ENCODE measurements at regions not wholly inside any gene's neighbourhood (a gene's known extent, or its start where the extent isn't known, plus 50 kb on each side); places are given as distances from the start of the nearest gene placed in this dataset.

DNA sequence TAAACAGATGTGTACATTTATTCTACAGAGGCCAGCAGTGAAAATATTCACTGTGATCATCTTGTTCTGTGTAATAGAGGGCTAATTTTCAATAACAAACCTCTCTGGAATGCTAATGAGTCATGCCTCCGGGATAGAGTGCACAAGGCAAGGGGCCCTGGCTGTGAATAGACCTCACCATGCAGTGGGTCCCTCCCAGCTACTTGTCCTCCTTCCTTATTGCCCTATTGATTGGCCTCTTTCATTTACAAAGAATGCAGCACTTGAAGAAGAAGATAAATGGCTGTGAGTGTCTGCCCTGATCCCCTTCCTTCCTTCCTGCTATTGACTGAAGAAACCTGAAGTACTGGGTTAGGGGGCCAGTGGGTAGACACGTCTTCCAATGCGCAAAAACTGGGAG is 436.3 kb downstream of the WDR72 start:
- in situ Hi-C loops (cut with HindIII; ENCODE audit: low pct_unique_long_range_greater_than_20kb, low sequenced_read_pairs): no loop called here

DNA sequence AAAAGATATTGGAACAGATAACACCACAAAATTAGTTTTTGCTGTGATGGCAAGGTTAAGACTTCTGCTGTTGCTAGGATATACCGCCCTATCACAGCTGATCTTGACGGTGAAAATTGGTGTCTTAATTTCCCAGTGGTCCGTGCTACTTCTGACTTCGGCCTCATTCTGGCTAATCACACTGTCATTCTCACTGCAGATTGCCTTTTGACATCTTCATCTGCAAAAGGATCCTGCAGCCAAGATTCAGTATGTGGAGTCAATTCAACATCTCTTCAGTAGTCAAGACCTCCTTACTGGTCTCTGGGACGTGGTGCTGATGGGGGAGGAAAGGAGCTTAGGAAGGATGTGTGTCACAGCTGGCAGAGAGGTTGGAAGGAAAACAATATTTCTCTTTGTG is 438.6 kb downstream of the WDR72 start:
- in situ Hi-C loops (cut with HindIII; ENCODE audit: low pct_unique_long_range_greater_than_20kb, low sequenced_read_pairs): no loop called here

More for the DNA sequence above, 436.3 kb downstream of the WDR72 start:
- no peak for DNase-seq (ENCODE audit: low read depth)

DNA sequence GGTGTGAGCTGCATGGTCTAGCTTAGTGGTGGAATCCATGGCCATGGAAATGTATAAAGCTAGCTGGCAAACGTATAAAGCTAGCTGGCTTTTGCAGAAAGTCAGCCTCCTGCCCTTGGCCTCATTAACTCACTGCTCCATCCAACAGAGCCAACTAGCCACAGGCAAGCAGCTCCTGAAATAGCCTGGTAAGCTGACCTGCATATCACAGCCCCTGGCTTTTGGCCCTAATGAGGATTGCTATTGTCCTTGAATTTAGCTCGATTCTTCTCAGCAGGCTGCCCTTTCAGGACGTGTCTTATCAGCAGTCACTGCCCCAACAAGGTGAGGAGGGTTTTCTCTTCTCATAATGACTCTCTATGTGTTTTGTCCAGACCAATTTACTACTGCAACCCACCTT is 446.8 kb downstream of the WDR72 start:
- no peak for DNase-seq (ENCODE audit: low read depth)
- in situ Hi-C loops (cut with HindIII; ENCODE audit: low pct_unique_long_range_greater_than_20kb, low sequenced_read_pairs): no loop called here

More for the DNA sequence above, 438.6 kb downstream of the WDR72 start:
- DNase-seq (ENCODE audit: low read depth): no peak

DNA sequence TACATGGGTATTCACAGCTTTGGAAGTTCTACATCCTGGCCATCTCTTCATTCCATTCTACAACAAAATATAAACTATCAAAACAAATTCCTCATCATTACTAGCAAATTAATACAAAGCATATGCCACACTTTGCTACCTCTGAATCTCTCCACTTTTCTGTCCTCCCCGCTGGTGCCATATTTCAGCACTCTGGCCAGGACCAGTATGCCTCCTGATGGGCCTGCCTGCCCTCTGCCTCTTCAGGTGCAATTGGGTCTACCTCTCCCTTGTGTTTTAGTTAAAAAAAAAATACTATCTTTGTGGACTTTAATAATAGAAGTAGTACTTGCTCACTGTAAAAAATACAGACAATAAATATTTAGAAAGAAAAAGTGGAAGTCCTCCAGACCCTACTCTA is 448.8 kb downstream of the WDR72 start:
- in situ Hi-C loops (cut with HindIII; ENCODE audit: low pct_unique_long_range_greater_than_20kb, low sequenced_read_pairs): no loop called here

DNA sequence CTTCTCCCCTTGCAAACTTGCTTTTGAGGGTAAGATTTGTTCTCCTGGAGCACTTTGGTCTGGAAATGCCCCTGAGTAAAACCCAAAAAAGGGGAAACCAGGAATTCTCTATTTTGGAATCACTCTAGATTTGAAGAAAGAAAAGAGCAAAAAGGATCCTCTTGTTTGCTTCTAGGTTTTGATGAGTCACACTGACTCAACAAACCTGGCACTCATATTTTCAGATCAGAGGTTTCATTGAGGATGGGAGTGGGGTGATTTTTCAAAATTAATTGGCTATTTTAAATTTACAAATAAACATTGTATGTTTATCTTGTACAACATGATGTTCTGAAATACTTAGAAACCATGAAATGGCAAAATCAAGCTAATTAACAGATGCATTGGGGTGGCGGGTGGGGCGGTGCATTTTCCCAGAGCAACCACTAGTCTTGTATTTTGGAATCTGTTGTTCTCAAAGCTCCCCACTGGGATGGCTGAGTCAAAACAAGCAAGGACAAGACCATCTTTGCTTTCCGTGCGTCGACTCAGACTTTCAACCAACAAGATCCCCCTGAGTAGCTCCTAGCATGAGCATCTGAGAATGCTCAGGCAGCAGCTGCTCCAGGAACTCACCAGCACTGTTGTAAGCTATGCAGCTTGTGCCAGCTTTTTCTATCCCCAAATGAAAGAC is 451.4 kb downstream of the WDR72 start:
- in situ Hi-C loops (cut with HindIII; ENCODE audit: low pct_unique_long_range_greater_than_20kb, low sequenced_read_pairs): no loop called here
- no peak for DNase-seq (ENCODE audit: low read depth)

More for the DNA sequence above, 448.8 kb downstream of the WDR72 start:
- DNase-seq (ENCODE audit: low read depth): no peak

DNA sequence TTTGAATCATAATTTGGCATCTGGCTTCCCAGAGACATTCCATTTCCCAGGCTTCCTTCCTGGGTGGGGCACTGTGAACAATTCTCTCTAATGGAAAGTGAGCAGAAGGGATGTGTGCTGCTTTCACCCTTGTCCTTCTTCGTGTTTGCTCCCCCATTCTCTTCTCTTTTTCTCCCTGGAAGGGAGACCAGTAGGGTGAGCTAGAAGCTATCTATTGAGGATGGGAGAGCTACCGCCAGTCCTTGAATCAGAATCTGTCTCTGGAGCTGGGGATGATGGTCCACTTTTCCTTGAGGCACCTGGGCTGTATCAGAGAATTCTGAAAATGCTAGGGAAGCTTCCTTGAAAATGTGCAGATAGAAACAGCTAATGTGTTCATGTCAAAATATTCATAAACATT is 453.9 kb downstream of the WDR72 start:
- DNase-seq (ENCODE audit: low read depth): no peak
- in situ Hi-C loops (cut with HindIII; ENCODE audit: low pct_unique_long_range_greater_than_20kb, low sequenced_read_pairs): no loop called here

DNA sequence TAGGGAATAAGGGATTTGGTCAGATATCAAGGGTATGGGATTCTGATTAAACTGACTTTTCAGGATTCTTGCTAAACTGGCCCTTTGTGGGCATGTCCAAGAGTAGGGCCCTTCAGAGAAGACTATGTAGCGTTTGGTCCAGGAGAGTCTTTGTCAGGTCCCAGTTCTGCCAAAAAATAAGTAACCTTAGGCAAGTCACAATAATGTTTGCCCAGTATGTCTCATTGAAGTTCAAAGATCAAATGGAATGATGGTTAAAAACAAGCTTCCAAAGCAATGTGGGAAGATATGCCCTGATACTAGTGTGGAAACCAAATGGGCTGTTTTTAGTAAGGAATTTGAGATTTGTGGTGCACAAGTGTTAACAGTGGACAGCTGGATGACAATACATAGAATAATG is 454.4 kb downstream of the WDR72 start:
- in situ Hi-C loops (cut with HindIII; ENCODE audit: low pct_unique_long_range_greater_than_20kb, low sequenced_read_pairs): no loop called here

DNA sequence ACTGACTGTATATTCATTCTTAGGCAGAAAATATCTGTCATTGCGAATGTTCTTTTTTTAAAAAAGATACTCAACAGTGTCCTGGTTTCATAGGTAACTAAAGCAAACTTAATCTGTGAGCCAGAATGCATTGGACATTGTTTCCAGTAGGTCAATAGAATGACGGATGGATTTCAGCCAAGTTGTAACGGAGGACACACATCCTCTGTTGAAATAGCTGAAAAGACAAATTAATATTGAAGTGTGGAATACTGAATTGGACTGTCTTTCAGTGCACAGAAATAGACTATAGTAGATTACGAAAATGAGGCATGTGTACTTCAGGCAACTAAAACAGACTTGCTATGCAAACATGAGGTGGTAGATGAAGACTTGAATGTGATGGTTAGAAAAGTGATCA is 461.6 kb downstream of the WDR72 start:
- in situ Hi-C loops (cut with HindIII; ENCODE audit: low pct_unique_long_range_greater_than_20kb, low sequenced_read_pairs): no loop called here
- DNase-seq (ENCODE audit: low read depth): no peak

More for the DNA sequence above, 454.4 kb downstream of the WDR72 start:
- no peak for DNase-seq (ENCODE audit: low read depth)

DNA sequence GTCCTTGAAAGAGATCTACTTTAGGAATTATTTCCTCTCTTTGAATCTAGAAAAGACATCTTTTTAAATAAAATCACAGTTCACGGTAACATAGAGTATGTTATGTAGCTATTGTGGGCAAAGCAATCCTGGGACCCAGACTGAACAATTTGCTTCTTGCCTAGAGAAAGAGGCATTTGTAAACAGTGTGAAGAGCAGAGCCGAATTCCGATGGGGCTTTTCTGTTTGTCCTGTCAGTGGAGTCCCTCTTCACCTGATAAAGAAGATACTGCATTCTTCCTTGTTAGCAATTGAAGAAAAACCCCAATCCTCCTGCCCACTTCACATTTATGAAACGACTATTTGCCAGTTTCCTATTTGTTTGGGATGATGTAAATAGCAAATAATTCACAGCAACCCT is 462.9 kb downstream of the WDR72 start:
- DNase-seq (ENCODE audit: low read depth): no peak
- in situ Hi-C loops (cut with HindIII; ENCODE audit: low pct_unique_long_range_greater_than_20kb, low sequenced_read_pairs): no loop called here

DNA sequence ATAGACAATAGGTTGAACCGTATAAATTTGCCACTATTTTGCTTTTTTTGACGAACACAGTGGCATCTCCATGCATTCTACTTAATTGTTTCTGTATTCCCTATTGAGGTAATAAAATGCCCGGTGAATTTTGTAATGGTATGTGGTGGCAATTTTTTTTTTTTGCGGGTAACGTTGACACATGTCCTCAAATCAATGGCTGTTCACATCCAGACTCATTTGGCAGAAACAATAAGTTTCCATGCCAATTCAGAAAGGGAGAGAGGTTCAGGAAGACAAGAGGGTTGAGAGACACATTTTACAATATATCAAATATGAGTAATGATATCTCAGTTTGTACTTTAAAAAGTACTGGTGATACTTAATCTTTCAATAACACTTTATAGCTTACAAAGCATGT is 463.9 kb downstream of the WDR72 start:
- in situ Hi-C loops (cut with HindIII; ENCODE audit: low pct_unique_long_range_greater_than_20kb, low sequenced_read_pairs): no loop called here
- no peak for DNase-seq (ENCODE audit: low read depth)

DNA sequence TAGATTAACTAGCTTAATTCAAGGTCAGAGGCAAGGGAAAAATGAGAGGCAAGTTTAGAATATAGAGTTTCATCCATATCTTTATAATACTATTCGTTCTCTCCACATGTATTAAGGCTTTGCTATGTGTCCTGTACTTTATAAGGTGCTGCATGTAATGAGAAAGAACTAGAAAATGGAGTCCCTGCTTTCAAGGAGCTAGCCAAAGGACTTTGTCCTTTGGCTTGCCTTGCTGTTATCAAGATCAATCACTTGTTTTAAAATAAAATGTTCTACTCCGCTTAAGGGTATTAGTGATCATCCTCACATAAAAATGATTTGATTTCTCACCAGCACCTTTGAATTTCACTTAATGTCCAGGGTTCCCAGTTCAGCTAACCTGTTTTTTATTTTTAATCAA is 470.9 kb downstream of the WDR72 start:
- in situ Hi-C loops (cut with HindIII; ENCODE audit: low pct_unique_long_range_greater_than_20kb, low sequenced_read_pairs): no loop called here
- no peak for DNase-seq (ENCODE audit: low read depth)

DNA sequence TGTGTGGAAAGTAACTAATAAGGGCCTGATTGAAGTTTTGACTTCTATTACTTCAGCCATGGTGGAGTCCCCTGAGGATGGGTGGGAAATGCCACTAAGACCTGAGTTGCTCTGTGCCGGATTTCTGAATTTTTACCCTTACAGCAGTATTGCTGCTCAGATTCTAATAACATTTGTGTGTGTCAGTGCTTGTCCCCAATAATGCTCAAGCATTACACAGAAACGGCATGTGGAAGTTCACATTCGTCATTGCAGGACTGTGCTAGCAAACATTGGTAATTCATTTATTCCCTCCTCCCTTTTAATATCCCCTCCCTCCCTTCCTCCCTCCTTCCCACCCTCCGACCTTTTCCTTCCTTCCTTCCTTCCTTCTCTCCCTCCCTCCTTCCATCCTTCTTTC is 484.5 kb upstream of the ONECUT1 start:
- no peak for DNase-seq (ENCODE audit: low read depth)
- in situ Hi-C loops (cut with HindIII; ENCODE audit: low pct_unique_long_range_greater_than_20kb, low sequenced_read_pairs): no loop called here

DNA sequence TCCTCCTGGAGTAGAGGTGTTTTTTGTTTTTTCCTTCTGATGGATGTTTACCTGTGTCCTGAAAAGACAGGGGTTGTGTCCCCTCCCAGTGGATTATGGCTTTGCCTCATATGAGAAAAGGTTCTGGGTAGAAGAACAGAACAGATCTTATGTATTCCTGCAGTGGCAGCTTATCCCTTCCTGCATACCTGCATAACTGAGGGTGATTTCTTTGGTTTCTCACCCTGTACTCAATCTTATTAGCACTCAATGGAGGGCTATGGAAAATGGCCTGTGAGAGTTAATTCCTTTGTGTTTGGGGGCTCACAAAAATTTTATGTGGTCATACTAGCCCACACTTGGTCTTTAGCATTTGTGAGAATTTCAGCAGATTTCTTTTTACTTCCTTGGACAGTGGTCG is 482.0 kb upstream of the ONECUT1 start:
- in situ Hi-C loops (cut with HindIII; ENCODE audit: low pct_unique_long_range_greater_than_20kb, low sequenced_read_pairs): no loop called here
- no peak for DNase-seq (ENCODE audit: low read depth)

DNA sequence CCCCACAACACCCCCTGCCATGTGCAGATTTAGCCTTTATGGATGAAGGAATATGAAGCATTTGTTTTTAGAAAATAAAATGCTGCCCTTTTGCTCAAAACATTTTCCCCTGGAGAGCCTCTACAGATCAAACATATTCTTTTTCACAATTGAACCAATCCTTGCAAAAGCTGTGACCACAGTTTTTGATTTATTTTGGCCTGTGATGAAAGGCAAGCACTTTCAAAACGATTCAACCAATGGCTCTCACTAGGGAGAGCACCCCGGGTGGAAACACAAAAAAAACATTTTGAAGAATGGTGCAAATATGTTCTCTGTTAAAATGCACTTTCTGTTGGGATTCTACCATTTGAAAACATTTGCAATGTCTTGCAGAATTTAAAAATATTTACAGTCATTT is 476.0 kb upstream of the ONECUT1 start:
- in situ Hi-C loops (cut with HindIII; ENCODE audit: low pct_unique_long_range_greater_than_20kb, low sequenced_read_pairs): no loop called here
- no peak for DNase-seq (ENCODE audit: low read depth)

DNA sequence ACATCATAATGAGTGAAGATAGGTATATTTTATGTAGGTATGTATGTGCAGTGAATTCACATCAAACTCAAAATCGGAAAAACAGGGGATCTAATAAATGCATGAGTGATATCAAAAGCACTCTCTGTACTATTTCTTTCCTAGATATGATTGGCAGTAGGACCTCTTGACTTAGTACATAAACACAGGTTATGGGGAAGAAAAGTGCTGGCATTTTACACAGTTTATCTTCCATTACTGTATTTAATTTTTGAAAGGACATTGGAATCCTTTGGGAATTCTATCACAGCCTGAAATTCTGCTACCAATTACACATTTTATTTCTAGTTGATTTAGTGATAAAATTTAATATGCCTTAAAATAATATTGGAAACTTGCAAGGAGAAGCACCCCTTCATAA is 470.5 kb upstream of the ONECUT1 start:
- in situ Hi-C loops (cut with HindIII; ENCODE audit: low pct_unique_long_range_greater_than_20kb, low sequenced_read_pairs): no loop called here
- DNase-seq (ENCODE audit: low read depth): no peak

DNA sequence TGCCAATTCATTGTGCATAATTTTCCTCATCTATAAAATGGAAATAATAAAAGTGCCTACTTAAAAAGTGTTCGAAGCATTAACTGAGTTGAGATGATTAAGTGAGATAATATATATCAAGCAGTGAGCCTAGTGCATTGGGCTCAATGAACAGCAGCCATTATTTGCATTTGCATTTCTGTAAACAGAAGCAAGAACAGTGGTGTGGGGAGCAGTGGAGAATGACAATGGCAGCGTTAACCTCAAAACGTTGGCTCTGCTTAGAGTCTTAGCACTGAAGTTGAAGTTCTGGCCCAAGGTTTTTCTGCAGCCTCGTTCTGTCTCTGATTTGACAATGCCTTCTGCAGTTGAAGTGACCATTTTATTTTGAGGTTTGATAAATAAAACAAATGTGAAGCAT is 466.3 kb upstream of the ONECUT1 start:
- in situ Hi-C loops (cut with HindIII; ENCODE audit: low pct_unique_long_range_greater_than_20kb, low sequenced_read_pairs): no loop called here
- no peak for DNase-seq (ENCODE audit: low read depth)

DNA sequence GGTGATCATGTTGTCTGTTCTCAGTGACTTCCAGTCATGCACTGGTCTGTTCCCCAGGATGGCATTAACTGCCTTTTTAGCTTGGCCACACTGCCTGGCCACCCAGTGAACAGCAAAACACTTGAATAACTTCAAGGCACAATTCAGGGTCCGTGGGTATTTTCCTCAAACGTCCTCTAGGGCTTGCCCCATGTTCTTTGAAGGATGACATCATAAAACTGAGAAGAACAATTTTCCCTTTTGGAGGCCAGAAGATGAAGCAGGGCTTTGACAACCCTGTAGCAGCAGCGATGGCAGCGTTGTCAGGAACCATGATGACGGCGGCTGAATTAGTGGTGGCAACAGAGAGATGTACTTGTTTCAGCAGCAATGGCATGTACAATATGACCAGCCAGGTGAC is 465.9 kb upstream of the ONECUT1 start:
- in situ Hi-C loops (cut with HindIII; ENCODE audit: low pct_unique_long_range_greater_than_20kb, low sequenced_read_pairs): no loop called here
- DNase-seq (ENCODE audit: low read depth): no peak

DNA sequence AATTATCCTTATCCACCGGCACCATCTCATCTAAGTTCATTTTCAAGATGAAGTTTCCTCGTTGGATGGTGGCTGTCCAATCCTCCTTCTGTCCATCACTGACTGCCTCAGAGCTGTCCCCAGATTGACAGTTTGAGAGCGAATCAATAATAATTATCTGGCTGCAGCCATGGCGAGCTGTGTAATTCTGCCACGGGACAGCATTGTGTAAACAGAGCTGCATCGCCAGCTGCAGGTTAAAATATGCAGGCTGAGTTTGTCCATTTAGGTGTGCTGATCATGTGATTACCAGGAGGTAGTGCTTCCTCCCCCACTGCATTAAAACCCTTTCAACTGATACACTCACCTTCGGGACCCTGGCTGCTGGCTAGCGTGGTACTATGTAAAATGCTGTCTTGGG is 461.9 kb upstream of the ONECUT1 start:
- in situ Hi-C loops (cut with HindIII; ENCODE audit: low pct_unique_long_range_greater_than_20kb, low sequenced_read_pairs): no loop called here
- DNase-seq (ENCODE audit: low read depth): no peak

DNA sequence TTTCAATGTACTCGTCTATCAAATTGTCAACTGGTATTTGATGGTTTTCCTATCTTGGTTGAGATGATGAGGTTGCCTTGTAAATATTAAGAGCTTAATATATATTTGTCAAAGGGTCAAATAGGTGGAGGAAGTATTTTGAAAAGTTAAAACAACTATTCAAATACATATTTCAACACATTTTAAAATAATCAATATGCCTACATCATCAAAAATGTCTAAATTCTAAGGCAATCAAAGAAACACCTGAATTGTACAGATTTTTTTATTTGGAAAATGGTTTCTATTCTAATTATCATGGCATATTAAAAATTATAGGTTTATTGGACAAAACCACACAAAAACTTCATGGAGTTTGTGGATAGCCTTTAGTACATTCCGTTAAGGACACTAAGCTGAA is 461.4 kb upstream of the ONECUT1 start:
- no peak for DNase-seq (ENCODE audit: low read depth)
- in situ Hi-C loops (cut with HindIII; ENCODE audit: low pct_unique_long_range_greater_than_20kb, low sequenced_read_pairs): no loop called here

DNA sequence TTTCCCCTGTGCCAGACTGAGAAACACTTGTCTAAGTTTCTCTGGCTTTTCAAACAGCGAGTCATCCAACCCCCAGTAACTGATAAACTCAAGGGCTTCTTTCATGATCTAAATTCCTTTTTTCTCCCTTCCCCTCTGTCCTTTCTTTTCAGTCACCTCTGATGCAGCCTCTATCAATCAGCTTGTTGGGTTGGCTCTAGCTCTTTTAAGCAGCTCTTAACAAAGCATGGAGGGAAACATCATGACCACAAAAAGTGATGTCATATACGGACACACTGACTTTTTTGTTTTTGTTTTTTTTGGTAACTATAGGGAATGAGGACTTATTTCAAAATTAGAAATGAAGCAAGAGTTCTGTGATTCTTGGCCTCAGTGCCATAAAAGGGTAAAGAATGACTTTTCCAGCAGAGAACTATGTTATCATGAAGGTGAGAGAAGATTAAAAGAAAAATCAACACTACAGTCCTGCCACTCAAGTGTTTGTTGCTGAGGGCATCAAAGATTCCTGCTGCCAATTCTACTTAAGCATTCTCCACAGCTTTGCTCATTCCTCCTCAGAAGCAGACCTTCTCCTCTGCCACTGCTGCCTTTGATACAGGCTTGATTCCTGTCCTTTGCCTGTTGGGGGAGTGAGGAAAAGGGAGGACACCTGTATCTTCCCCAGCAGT is 457.0 kb upstream of the ONECUT1 start:
- no peak for DNase-seq (ENCODE audit: low read depth)
- in situ Hi-C loops (cut with HindIII; ENCODE audit: low pct_unique_long_range_greater_than_20kb, low sequenced_read_pairs): no loop called here
